Panc1 (cell line): ENCODE measurements at regions not wholly inside any gene's neighbourhood (a gene's known extent, or its start where the extent isn't known, plus 50 kb on each side); places are given as distances from the start of the nearest gene placed in this dataset.

ENCODE experiments used
- ATAC-seq: fragments of 200-7000 bp; cut with Tn5 transposase; 2 replicates; pipeline ENCODE4 v1.9.1; 2020; ENCODE audit warnings: mild to moderate bottlenecking, moderate library complexity
- BruUV-seq: library from RNA; stranded (reverse); fragments of 400-500 nt; replicated peaks from 2 replicates; lab custom pipeline; 2021; lab: Mats Ljungman, UMichigan
- CTCF ChIA-PET: fragments of 300-600 bp; sonication (Branson Sonifier 250); formaldehyde crosslinking; loops from one replicate; lab custom pipeline; 2022; ENCODE audit warnings: antibody characterized with exemption; lab: Charles Lee
- POLR2A ChIA-PET: fragments of 300-600 bp; sonication (Branson Sonifier 250); formaldehyde crosslinking; loops from one replicate; lab custom pipeline; 2022; ENCODE audit warnings: antibody characterized with exemption; lab: Charles Lee
- DNase-seq: peaks from one replicate; pipeline ENCODE4 v3.0.0-alpha.2; 2010; ENCODE audit warnings: low read depth, low spot score
- H3K27ac ChIP-seq: 2 replicates; pipeline ENCODE4 v1.5.1; 2011; ENCODE audit warnings: mild to moderate bottlenecking, low read length, inconsistent platforms
- H3K27me3 ChIP-seq: fragments of 200-500 bp; sonication (Bioruptor generic); 2 replicates; pipeline ENCODE4 v1.6.0; 2014; ENCODE audit warnings: low read length, inconsistent platforms; ENCODE audit not compliant: control insufficient read depth, insufficient read depth
- H3K36me3 ChIP-seq: fragments of 200-500 bp; sonication (Bioruptor generic); 2 replicates; pipeline ENCODE4 v1.5.1; 2014; ENCODE audit warnings: inconsistent platforms, mild to moderate bottlenecking, low read length, moderate library complexity; ENCODE audit not compliant: control insufficient read depth, insufficient read depth
- H3K4me1 ChIP-seq: 2 replicates; pipeline ENCODE4 v1.5.1; 2011; ENCODE audit warnings: inconsistent platforms, mild to moderate bottlenecking, low read length, moderate library complexity; ENCODE audit not compliant: control insufficient read depth, insufficient read depth
- H3K4me3 ChIP-seq, 2 experiments: 2 replicates each; pipeline ENCODE4 v1.5.1; 2011 to 2012; ENCODE audit warnings: low read depth in 2 of 2, low read length in 2 of 2, mild to moderate bottlenecking in 2 of 2, inconsistent platforms in 1 of 2, moderate library complexity in 1 of 2
- H3K9me3 ChIP-seq: fragments of 200-500 bp; sonication (Bioruptor generic); 2 replicates; pipeline ENCODE4 v1.5.1; 2014; ENCODE audit warnings: low read depth, mild to moderate bottlenecking, inconsistent platforms, low read length, moderate library complexity; ENCODE audit not compliant: control insufficient read depth, insufficient read depth
- CTCF ChIP-seq: fragments of 450-650 bp; IDR thresholded peaks from 2 replicates; pipeline ENCODE4 v1.5.1; 2017; ENCODE audit warnings: mild to moderate bottlenecking
- POLR2AphosphoS5 ChIP-seq: IDR thresholded peaks from 2 replicates; pipeline ENCODE4 v1.6.1; 2012; ENCODE audit warnings: mild to moderate bottlenecking, low read depth, low read length, moderate library complexity
- REST ChIP-seq, 2 experiments: IDR thresholded peaks; 2 replicates each; pipeline ENCODE4 v1.6.1; 2011 to 2012; ENCODE audit warnings: low read depth in 2 of 2, control low read depth in 1 of 2, low read length in 1 of 2, mild to moderate bottlenecking in 1 of 2, moderate library complexity in 1 of 2; ENCODE audit not compliant: insufficient read depth in 1 of 2
- SIN3A ChIP-seq: IDR thresholded peaks from 2 replicates; pipeline ENCODE4 v1.6.1; 2012; ENCODE audit warnings: low read depth, mild to moderate bottlenecking, low read length, moderate library complexity, borderline replicate concordance; ENCODE audit not compliant: insufficient read depth
- TCF7L2 ChIP-seq: IDR thresholded peaks from 2 replicates; pipeline ENCODE4 v1.6.1; 2011; ENCODE audit warnings: mild to moderate bottlenecking, low read depth, low read length, inconsistent platforms
- in situ Hi-C: cut with HindIII; loops from 2 replicates; pipeline ENCODE4 v1.10.0; 2016; ENCODE audit warnings: low sequenced_read_pairs, low pct_unique_long_range_greater_than_20kb
- intact Hi-C: fragments of 100-400 bp; cut with micrococcal nuclease; formaldehyde crosslinking; loops from one replicate; pipeline ENCODE4 v1.10.0; 2022; ENCODE audit not compliant: unreplicated experiment

- ChIA-PET POLR2A (no interaction called here), CTCF (no interaction called here)
- intact Hi-C loops = no loop called here
- Histone ChIP-seq H3K27me3 (no peaks in the 10 kb centered on the region), H3K9me3 (no peaks in the 10 kb centered on the region), H3K36me3 (no peaks in the 10 kb centered on the region), H3K4me3 (no peak overlapping the region), H3K4me1 (no peaks in the 10 kb centered on the region), H3K27ac (no peak overlapping the region)
- TF ChIP-seq POLR2AphosphoS5 (no peak), REST (IDR thresholded peaks at IDR 0.05; ENCODE audit: insufficient read depth in 1 of 2, low read depth in 2 of 2, low read length in 1 of 2) (no peak), SIN3A (no peak), CTCF (no peak), TCF7L2 (no peak)
- in situ Hi-C loops = no loop called here
- no peak for ATAC-seq
- DNase-seq = no peak
- BruUV-seq = no TSS peak
Measured at GRCh38 chr2:107064750-107065149, 178.8 kb upstream of the ST6GAL2 start.

GRCh38 chr2:107068069-107068916 is 182.3 kb upstream of the ST6GAL2 start:
- no peak for DNase-seq
- Histone ChIP-seq H3K4me3 (no peak overlapping the region), H3K36me3 (no peaks in the 10 kb centered on the region), H3K4me1 (no peaks in the 10 kb centered on the region), H3K9me3 (no peaks in the 10 kb centered on the region), H3K27ac (no peak overlapping the region), H3K27me3 (no peaks in the 10 kb centered on the region)
- ChIA-PET CTCF (no interaction called here), POLR2A (no interaction called here)
- BruUV-seq = no TSS peak
- no peak for ATAC-seq
- TF ChIP-seq CTCF (no peak), TCF7L2 (no peak), SIN3A (no peak), POLR2AphosphoS5 (no peak), REST (IDR thresholded peaks at IDR 0.05; ENCODE audit: insufficient read depth in 1 of 2, low read depth in 2 of 2, low read length in 1 of 2) (no peak)
- in situ Hi-C loops (no loop called here), intact Hi-C loops (no loop called here)
